ENCODE measurements at regions not wholly inside any gene's neighbourhood (a gene's known extent, or its start where the extent isn't known, plus 50 kb on each side); places are given as distances from the start of the nearest gene placed in this dataset.

DNA sequence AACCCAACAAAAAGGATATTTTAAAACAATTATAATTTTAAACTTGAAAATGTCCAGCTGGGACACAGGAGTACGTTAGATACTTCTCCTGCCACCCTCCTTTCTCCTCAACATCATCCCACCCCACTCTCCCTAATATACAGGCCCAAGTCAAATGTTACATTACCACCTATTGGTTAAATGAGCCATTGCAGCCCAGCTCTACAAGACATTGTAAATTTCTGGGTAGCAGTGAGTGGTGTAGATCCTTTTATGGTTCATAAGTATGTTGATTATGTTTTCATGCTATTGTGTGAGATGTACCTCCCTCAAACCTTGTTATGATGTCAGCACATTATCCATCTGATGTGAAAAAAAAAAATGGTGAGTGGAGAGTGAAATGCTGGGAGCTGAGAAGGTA is 187.1 kb upstream of the BCOR start:
- ChIA-PET POLR2A (no interaction called here), CTCF (ENCODE audit: low intra/inter-chr PET ratio, low total read pairs) (no interaction called here)
- FAIRE-seq = no peak
- intact Hi-C loops (cut with micrococcal nuclease; ENCODE audit: unreplicated experiment) = no loop called here
- H3K9ac ChIP-seq (ENCODE audit: insufficient read depth, low read depth, low read length) = no peak overlapping the region
- no peak overlapping the region for H3K27ac ChIP-seq (ENCODE audit: extremely low read length, insufficient read depth, low read length)
- WGBS (ENCODE audit: low lambda C conversion rate) = 0% methylated on average over 1 of the region's 1 CpG
- no TSS peak for BruUV-seq (replicated peaks)
- TF ChIP-seq, protein P1, sequence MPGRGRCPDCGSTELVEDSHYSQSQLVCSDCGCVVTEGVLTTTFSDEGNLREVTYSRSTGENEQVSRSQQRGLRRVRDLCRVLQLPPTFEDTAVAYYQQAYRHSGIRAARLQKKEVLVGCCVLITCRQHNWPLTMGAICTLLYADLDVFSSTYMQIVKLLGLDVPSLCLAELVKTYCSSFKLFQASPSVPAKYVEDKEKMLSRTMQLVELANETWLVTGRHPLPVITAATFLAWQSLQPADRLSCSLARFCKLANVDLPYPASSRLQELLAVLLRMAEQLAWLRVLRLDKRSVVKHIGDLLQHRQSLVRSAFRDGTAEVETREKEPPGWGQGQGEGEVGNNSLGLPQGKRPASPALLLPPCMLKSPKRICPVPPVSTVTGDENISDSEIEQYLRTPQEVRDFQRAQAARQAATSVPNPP (CRISPR knock-in tag; IDR thresholded peaks at IDR 0.05) = no peak
- TF ChIP-seq SMAD9 (CRISPR knock-in tag; IDR thresholded peaks at IDR 0.05) = no peak
- no peak for TF ChIP-seq HIVEP1 (CRISPR knock-in tag; IDR thresholded peaks at IDR 0.05)
- TF ChIP-seq, protein P2, sequence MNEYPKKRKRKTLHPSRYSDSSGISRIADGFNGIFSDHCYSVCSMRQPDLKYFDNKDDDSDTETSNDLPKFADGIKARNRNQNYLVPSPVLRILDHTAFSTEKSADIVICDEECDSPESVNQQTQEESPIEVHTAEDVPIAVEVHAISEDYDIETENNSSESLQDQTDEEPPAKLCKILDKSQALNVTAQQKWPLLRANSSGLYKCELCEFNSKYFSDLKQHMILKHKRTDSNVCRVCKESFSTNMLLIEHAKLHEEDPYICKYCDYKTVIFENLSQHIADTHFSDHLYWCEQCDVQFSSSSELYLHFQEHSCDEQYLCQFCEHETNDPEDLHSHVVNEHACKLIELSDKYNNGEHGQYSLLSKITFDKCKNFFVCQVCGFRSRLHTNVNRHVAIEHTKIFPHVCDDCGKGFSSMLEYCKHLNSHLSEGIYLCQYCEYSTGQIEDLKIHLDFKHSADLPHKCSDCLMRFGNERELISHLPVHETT (CRISPR knock-in tag; conservative IDR thresholded peaks at IDR 0.05) = no peak
- no peak for TF ChIP-seq ZNF431 (CRISPR knock-in tag; IDR thresholded peaks at IDR 0.05; ENCODE audit: borderline replicate concordance, low read depth)
- no peak for TF ChIP-seq NR2F2 (IDR thresholded peaks at IDR 0.05; ENCODE audit: borderline replicate concordance, low read depth)
- TF ChIP-seq, protein P3, sequence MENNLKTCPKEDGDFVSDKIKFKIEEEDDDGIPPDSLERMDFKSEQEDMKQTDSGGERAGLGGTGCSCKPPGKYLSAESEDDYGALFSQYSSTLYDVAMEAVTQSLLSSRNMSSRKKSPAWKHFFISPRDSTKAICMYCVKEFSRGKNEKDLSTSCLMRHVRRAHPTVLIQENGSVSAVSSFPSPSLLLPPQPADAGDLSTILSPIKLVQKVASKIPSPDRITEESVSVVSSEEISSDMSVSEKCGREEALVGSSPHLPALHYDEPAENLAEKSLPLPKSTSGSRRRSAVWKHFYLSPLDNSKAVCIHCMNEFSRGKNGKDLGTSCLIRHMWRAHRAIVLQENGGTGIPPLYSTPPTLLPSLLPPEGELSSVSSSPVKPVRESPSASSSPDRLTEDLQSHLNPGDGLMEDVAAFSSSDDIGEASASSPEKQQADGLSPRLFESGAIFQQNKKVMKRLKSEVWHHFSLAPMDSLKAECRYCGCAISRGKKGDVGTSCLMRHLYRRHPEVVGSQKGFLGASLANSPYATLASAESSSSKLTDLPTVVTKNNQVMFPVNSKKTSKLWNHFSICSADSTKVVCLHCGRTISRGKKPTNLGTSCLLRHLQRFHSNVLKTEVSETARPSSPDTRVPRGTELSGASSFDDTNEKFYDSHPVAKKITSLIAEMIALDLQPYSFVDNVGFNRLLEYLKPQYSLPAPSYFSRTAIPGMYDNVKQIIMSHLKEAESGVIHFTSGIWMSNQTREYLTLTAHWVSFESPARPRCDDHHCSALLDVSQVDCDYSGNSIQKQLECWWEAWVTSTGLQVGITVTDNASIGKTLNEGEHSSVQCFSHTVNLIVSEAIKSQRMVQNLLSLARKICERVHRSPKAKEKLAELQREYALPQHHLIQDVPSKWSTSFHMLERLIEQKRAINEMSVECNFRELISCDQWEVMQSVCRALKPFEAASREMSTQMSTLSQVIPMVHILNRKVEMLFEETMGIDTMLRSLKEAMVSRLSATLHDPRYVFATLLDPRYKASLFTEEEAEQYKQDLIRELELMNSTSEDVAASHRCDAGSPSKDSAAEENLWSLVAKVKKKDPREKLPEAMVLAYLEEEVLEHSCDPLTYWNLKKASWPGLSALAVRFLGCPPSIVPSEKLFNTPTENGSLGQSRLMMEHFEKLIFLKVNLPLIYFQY (CRISPR knock-in tag; IDR thresholded peaks at IDR 0.05; ENCODE audit: borderline replicate concordance) = no peak
- TF ChIP-seq PRPF4 (IDR thresholded peaks at IDR 0.05; ENCODE audit: low read depth, low read length, poor library complexity, severe bottlenecking) = no peak
- TF ChIP-seq NCOA1 (CRISPR knock-in tag; IDR thresholded peaks at IDR 0.05) = no peak
- no peak for TF ChIP-seq MZF1 (CRISPR knock-in tag; IDR thresholded peaks at IDR 0.05; ENCODE audit: borderline replicate concordance)
- no peaks in the 10 kb centered on the region; the same call in 1 of the 2 replicates for H3K9me3 ChIP-seq (ENCODE audit: low read length)
- H3K36me3 ChIP-seq (replicated peaks in 1 of 2; ENCODE audit: control insufficient read depth in 1 of 2, insufficient read depth in 2 of 2, low read length in 2 of 2) = no peaks in the 10 kb centered on the region
- H3K4me2 ChIP-seq (ENCODE audit: low read depth, low read length) = no peak overlapping the region
- H3K27me3 ChIP-seq (ENCODE audit: control insufficient read depth in 1 of 2, insufficient read depth in 2 of 2, low read length in 2 of 2) = no peaks in the 10 kb centered on the region
- no peaks in the 10 kb centered on the region for H3K79me2 ChIP-seq (ENCODE audit: insufficient read depth, low read length)
- ATAC-seq = no peak
- in situ Hi-C loops (cut with HindIII; ENCODE audit: extremely low pct_ligation_motif_present, low pct_unique_long_range_greater_than_20kb) = no loop called here
- no peaks in the 10 kb centered on the region for H3K4me1 ChIP-seq (ENCODE audit: insufficient read depth, low read length)
- H4K20me1 ChIP-seq (ENCODE audit: insufficient read depth, low read length) = no peaks in the 10 kb centered on the region
- H2AFZ ChIP-seq (ENCODE audit: low read length) = no peak overlapping the region
- H3K4me3 ChIP-seq (replicated peaks in 1 of 3; ENCODE audit: insufficient read depth in 1 of 3, low read depth in 2 of 3, low read length in 3 of 3) = no peak overlapping the region
- DNase-seq (ENCODE audit: low spot score) = no peak

Data from HepG2 (cell line).